ENCODE measurements at regions not wholly inside any gene's neighbourhood (a gene's known extent, or its start where the extent isn't known, plus 50 kb on each side); places are given as distances from the start of the nearest gene placed in this dataset.

- Histone ChIP-seq H3K36me3 (replicated peaks in 1 of 2; ENCODE audit: control extremely low read depth in 1 of 2, control insufficient read depth in 1 of 2, extremely low read depth in 1 of 2, insufficient read depth in 2 of 2, low read length in 1 of 2) (no peaks in the 10 kb centered on the region), H2AFZ (ENCODE audit: insufficient read depth, low read depth, low read length, poor library complexity, severe bottlenecking) (no peak overlapping the region), H3K27ac (ENCODE audit: low read length in 2 of 2) (no peak overlapping the region), H3K27me3 (replicated peaks in 1 of 4; ENCODE audit: control extremely low read depth in 1 of 4, control insufficient read depth in 3 of 4, insufficient read depth in 4 of 4, low read length in 3 of 4) (no peaks in the 10 kb centered on the region), H3K4me1 (ENCODE audit: control insufficient read depth in 2 of 2, insufficient read depth in 2 of 2, low read length in 2 of 2) (no peaks in the 10 kb centered on the region), H3K9ac (ENCODE audit: low read length) (no peak overlapping the region), H3K9me3 (ENCODE audit: control extremely low read depth in 1 of 3, control insufficient read depth in 2 of 3, insufficient read depth in 1 of 3, low read length in 2 of 3) (no peaks in the 10 kb centered on the region), H3K4me2 (replicated peaks; ENCODE audit: low read depth, low read length, poor library complexity, severe bottlenecking) (no peak overlapping the region), H4K20me1 (ENCODE audit: control insufficient read depth, insufficient read depth, low read length, poor library complexity, severe bottlenecking) (no peaks in the 10 kb centered on the region), H3K4me3 (ENCODE audit: control extremely low read depth in 1 of 5, extremely low read depth in 1 of 5, insufficient read depth in 1 of 5, low read depth in 2 of 5, low read length in 4 of 5) (no peak overlapping the region), H3K79me2 (ENCODE audit: control insufficient read depth, insufficient read depth, low read length) (no peaks in the 10 kb centered on the region)
- intact Hi-C loops (cut with micrococcal nuclease), result no loop called here
- POLR2A ChIA-PET, result no interaction called here
- TF ChIP-seq CTCF (IDR thresholded peaks at IDR 0.05) (no peak), EZH2 (IDR thresholded peaks at IDR 0.05; ENCODE audit: borderline replicate concordance, insufficient read depth, low read depth, low read length, poor library complexity, severe bottlenecking) (no peak)
- H3K27ac Mint-ChIP-seq, result no peak overlapping the region
- H3K4me3 Mint-ChIP-seq, result no peak overlapping the region
- no peaks in the 10 kb centered on the region for H3K27me3 Mint-ChIP-seq
- DNase-seq, result no peak
- CTCF ChIA-PET, result no interaction called here
- no peaks in the 10 kb centered on the region for H3K9me3 Mint-ChIP-seq (ENCODE audit: insufficient read depth)
- ATAC-seq (ENCODE audit: low read depth), result no peak
- WGBS (ENCODE audit: insufficient coverage), result 62% methylated on average over 2 of the region's 2 CpGs
- no peaks in the 10 kb centered on the region for H3K4me1 Mint-ChIP-seq
Observed at GRCh38 chr18:53682796-53683195, 541.7 kb downstream of the MBD2 start.

- Histone ChIP-seq H3K9ac (ENCODE audit: low read length) (no peak overlapping the region), H3K4me3 (ENCODE audit: control extremely low read depth in 1 of 5, extremely low read depth in 1 of 5, insufficient read depth in 1 of 5, low read depth in 2 of 5, low read length in 4 of 5) (no peak overlapping the region), H4K20me1 (ENCODE audit: control insufficient read depth, insufficient read depth, low read length, poor library complexity, severe bottlenecking) (no peaks in the 10 kb centered on the region), H3K36me3 (replicated peaks in 1 of 2; ENCODE audit: control extremely low read depth in 1 of 2, control insufficient read depth in 1 of 2, extremely low read depth in 1 of 2, insufficient read depth in 2 of 2, low read length in 1 of 2) (no peaks in the 10 kb centered on the region), H3K27me3 (replicated peaks in 1 of 4; ENCODE audit: control extremely low read depth in 1 of 4, control insufficient read depth in 3 of 4, insufficient read depth in 4 of 4, low read length in 3 of 4) (no peaks in the 10 kb centered on the region), H3K9me3 (ENCODE audit: control extremely low read depth in 1 of 3, control insufficient read depth in 2 of 3, insufficient read depth in 1 of 3, low read length in 2 of 3) (no peaks in the 10 kb centered on the region), H2AFZ (ENCODE audit: insufficient read depth, low read depth, low read length, poor library complexity, severe bottlenecking) (no peak overlapping the region), H3K4me2 (replicated peaks; ENCODE audit: low read depth, low read length, poor library complexity, severe bottlenecking) (no peak overlapping the region), H3K79me2 (ENCODE audit: control insufficient read depth, insufficient read depth, low read length) (no peaks in the 10 kb centered on the region), H3K4me1 (ENCODE audit: control insufficient read depth in 2 of 2, insufficient read depth in 2 of 2, low read length in 2 of 2) (no peaks in the 10 kb centered on the region), H3K27ac (ENCODE audit: low read length in 2 of 2) (no peak overlapping the region)
- Mint-ChIP-seq H3K27ac (no peak overlapping the region), H3K9me3 (ENCODE audit: insufficient read depth) (no peaks in the 10 kb centered on the region), H3K4me3 (no peak overlapping the region), H3K27me3 (no peaks in the 10 kb centered on the region), H3K4me1 (no peaks in the 10 kb centered on the region)
- ChIA-PET CTCF (no interaction called here), POLR2A (no interaction called here)
- ATAC-seq (ENCODE audit: low read depth) (no peak), DNase-seq (no peak)
- no peak for TF ChIP-seq EZH2 (IDR thresholded peaks at IDR 0.05; ENCODE audit: borderline replicate concordance, insufficient read depth, low read depth, low read length, poor library complexity, severe bottlenecking)
- TF ChIP-seq CTCF (IDR thresholded peaks at IDR 0.05), result no peak
- intact Hi-C loops (cut with micrococcal nuclease), result no loop called here
- whole genome bisulfite sequencing (ENCODE audit: insufficient coverage), result 100% methylated on average over 1 of the region's 1 CpG
Observed at GRCh38 chr18:53677480-53677879, 547.0 kb downstream of the MBD2 start.

Data from B cell (primary cell).